GM18499 (cell line): ENCODE measurements at regions not wholly inside any gene's neighbourhood (a gene's known extent, or its start where the extent isn't known, plus 50 kb on each side); places are given as distances from the start of the nearest gene placed in this dataset.

Experiments used
- ATAC-seq: cut with Tn5 transposase; IDR thresholded peaks from one replicate; pipeline ENCODE4 v1.9.1; 2021; ENCODE audit warnings: moderate number of reproducible peaks; ENCODE audit not compliant: insufficient read depth, unreplicated experiment

- ATAC-seq = no peak
These were observed 232.9 kb upstream of the F9 start for GRCh38 chrX:139297638-139298037.

- ATAC-seq = no peak
These were observed 236.5 kb upstream of the F9 start for GRCh38 chrX:139293991-139294390.

GRCh38 chrX:139290310-139290709, 240.2 kb upstream of the F9 start:
- peak; percentile 86 for ATAC-seq

GRCh38 chrX:139287155-139287924, 243.2 kb upstream of the F9 start:
- ATAC-seq = no peak

- ATAC-seq = no peak
These were observed 244.2 kb upstream of the F9 start for GRCh38 chrX:139286342-139286741.

GRCh38 chrX:139267851-139268250, 262.7 kb upstream of the F9 start:
- no peak for ATAC-seq

- ATAC-seq = no peak
These were observed 284.2 kb upstream of the F9 start for GRCh38 chrX:139246295-139246694.

- no peak for ATAC-seq
These were observed 293.4 kb upstream of the F9 start for GRCh38 chrX:139237141-139237540.

- no peak for ATAC-seq
These were observed 295.6 kb upstream of the F9 start for GRCh38 chrX:139234898-139235297.

- ATAC-seq = no peak
These were observed 305.4 kb upstream of the F9 start for GRCh38 chrX:139224953-139225665.

- no peak for ATAC-seq
These were observed 307.9 kb upstream of the F9 start for GRCh38 chrX:139222511-139223200.

- ATAC-seq = no peak
These were observed 317.3 kb upstream of the F9 start for GRCh38 chrX:139213241-139213709.

GRCh38 chrX:139211568-139212182, 318.9 kb upstream of the F9 start:
- ATAC-seq = no peak

- no peak for ATAC-seq
These were observed 321.2 kb upstream of the F9 start for GRCh38 chrX:139209342-139209741.

- no peak for ATAC-seq
These were observed 322.9 kb upstream of the F9 start for GRCh38 chrX:139207655-139208054.

- no peak for ATAC-seq
These were observed 323.6 kb upstream of the F9 start for GRCh38 chrX:139206914-139207313.

GRCh38 chrX:139204898-139205667, 325.5 kb upstream of the F9 start:
- ATAC-seq = no peak

GRCh38 chrX:139204571-139204897, 326.0 kb upstream of the F9 start:
- no peak for ATAC-seq

- ATAC-seq = no peak
These were observed 326.6 kb upstream of the F9 start for GRCh38 chrX:139203651-139204570.
